CD4-positive, alpha-beta T cell treated with Interleukin-17A for 1 hour (primary cell): ENCODE measurements at regions not wholly inside any gene's neighbourhood (a gene's known extent, or its start where the extent isn't known, plus 50 kb on each side); places are given as distances from the start of the nearest gene placed in this dataset.

Experiments
- DNase-seq: peaks from one replicate; pipeline ENCODE4 v3.0.0-alpha.2; 2020

DNA sequence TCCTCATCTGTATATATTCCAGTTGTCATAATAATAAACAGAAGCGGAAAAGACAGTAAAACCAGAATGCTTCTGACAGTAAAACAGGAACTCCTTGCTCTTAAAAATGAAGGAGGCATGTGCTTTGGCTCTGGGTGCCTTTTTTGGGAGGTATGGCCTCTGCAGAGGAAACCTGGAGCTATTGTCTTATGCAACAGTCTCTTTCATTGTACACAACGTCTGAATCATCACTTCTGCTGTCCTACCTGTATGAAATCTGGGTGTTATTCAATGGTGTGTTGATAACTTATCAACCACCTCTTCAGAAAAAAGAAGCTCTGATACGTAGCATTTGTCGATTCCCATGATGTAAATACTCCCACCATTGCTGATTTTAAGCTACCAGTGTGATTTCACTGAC is 64.8 kb downstream of the CDCA7 start:
- DNase-seq = no peak

DNA sequence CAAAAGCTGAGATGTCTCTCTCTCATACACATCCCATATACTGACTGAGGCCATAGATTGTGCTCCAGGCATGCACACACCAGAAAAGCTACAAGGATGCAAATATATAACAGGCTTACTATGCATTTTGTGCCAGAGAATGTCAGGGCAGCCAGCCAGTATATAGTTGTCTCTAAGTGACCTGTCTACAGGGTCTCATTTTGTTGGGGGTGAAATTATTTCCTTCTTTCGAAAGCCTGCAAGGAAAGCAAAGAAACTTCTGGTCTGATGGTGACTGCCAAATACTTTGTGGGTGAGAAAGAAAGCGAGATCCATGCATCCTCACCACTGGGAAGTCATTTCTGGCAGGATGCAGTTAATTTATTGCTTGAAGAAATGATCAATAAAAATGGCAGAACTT is 70.2 kb downstream of the CDCA7 start:
- no peak for DNase-seq

DNA sequence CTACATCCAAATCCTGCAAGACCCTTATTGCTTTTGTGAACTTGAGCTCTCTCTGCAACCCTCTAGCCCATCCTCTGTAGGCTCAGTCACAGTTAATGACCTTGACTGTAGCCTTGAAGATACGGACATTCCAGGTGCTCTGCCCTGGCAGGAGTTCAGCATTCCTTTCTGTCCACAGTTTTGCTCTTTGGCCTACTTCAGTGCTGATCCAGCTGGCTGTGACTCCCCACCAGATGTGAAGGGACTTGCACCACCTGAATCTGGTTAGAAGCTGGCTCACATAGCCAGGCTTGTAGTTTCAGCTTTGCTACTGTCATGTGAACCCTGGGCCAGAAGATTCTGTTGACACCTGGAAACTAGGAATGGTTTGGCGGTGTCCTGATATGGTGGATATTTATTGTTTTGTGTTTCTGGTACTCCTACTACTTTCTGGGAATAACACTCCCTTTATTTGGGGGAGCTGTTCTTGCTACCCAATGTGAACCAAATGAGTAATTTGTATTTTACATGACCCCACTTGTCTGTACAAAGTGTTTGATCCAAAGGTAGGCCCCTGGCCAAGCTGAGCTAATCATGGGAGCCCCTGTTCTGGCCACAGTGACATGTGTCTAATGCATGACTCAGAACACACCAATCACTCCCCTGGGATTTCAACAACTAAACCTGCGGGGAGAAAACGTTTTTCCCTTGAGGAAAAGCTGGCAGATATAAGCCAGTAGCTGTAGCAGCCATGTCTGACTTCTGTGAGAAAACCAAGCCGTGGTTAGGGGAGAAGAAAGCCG is 73.4 kb downstream of the CDCA7 start:
- DNase-seq = no peak

DNA sequence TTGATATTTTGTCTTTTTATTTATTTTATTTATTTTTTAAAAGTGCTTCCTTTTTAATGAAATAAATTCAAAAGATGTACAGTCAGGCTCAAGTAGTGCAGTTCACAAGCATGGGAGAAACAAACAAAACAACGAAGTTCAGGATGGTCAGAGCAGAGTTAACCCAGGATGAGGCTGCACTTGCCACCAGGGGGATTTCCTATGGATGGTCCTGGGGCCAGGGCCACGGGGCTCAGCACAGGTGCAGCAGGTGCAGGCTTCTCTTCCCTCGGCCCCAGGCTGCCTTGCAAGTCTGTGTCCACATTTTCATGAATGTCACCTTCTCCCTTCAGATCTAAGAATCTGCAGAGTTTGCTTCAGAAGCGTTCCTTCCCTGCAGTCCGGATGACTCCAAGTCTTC is 76.5 kb downstream of the CDCA7 start:
- DNase-seq = no peak

DNA sequence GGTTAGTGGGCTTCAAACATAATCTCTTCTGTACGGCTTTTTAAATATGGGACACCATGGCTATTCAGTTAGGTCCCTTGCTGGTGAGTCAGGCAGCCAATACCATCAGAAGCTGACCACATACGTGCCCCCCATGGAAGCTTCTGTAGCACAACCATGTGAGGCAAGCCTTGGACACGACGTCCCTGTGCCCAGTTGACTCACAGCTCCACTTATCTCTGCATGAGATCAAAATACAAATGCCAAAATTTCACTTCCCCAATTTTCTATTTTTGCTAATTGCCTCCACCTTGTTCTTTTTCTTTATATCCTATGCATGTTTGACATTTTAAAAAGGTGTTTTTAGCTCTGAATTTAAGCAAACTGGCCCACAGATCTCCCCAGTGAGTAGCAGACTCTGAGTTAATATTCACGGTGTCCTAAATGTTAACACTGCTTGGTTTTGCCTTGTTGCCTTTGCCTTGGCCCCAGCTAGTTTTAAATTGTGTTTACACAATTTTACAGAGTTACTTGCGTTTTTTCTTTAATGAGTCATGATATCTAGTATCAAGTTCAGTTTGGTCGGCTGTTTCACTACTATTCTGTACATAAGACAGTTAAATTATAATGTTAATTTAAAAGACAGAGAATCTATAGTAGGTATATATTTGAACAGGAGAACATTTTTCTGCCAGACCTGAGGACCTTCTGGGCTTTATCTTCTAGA is 77.5 kb downstream of the CDCA7 start:
- DNase-seq = no peak

DNA sequence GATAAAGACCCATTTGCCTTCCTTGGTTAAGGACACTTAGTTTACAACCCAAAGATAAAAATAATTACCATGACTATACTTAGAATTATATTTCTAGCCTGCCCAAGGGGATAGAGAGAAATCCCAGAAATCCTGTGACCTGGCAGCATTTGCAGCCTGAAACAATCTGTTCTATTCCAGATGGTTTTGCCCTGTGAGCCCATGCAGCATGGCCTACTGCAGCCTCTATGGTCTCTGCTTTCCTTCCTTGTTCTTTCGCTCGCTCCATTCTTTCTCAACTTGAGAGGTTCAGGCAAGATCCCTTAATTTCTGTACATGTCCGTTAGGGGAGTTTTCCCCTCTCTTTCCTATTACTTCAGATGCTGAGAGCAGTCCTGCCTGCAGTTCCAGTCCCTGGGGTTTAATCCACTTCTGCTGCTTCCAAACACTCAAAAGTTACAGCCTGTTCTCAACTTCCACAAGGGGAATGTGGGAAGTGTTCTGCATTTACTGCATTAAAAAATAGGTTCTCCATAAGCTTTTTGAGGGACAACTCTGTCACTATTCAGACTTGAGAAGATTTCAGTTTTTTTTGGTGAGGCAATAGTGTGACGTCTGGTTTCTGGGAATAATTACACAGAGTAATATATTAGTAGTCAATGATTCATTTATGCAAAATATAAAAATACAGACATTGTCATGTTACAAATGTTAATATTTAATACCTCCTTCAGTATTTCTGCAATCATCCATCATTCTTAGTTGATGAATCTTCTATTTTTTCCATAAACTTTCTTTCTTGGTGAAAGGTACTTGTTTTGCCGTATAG is 80.3 kb downstream of the CDCA7 start:
- DNase-seq = no peak

DNA sequence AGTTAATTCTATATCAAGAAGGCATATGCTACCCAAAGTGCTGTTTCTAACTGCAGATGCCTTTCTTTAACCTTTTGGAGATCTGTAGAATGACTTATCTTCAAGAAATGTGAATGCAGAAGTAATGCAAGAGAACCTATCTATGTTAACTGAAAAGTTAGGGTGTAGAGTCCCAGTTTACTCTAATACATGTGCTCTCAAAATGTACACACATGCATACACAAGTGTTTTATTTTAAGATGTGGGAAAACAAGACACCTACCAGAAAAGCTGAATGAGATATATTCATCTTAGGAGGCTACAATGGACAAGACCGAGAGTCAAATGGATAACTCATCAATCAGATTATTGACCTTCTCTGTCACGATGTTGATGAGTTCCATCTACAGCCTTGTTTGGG is 80.9 kb downstream of the CDCA7 start:
- no peak for DNase-seq

DNA sequence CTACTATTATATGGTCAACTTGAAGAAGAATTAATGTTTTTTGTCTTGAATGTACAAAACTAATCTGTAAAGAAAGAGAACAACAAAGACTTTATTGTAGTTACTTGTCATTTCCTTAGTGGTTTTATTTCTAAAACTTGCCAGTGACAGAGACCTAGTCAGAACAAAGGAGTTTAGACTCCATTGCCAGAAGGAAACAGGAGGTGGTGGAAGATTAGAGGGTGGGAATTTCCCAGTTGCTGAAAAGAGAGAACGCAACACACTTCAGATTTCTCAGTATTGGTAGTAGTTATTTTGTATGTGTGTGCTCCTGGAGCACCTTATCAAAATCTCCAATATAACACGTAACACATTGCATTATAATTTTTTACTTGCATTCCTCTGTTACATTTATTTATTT is 81.4 kb downstream of the CDCA7 start:
- no peak for DNase-seq

DNA sequence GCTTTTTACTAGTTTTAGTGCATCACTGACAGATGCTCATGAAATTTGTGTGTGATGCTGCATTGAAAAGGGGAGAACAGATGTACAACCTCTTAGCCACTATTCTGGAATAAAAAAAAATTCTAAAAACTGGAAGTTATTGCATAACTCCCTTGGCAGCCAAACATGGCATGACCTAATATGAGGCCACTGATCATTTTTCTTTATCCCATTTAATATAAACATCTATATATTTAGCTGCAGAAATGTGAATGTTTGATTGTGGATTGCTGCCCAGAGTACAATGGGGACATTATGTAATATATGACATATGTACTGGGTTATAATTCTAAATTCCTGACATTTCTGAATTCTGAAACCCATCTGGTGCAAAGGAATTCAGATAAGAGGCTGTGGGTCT is 86.5 kb downstream of the CDCA7 start:
- DNase-seq = no peak

DNA sequence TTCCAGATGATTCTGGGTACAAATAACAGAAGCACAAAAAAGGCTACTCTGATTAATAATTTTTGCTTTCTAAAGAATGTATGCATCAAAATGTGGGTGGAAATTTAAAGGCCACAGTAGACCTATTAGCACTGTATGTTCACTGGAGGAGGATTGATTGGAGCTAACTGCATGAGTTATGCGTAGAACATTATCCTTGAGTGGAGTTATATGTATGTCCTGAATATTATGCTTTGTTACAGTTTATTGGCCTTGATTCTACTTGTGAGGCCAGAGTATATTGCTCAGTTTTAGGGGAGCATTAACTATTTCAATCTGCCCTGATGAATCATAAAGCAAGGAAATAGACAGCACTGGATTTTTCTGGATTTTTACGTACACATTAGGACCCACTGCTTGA is 87.9 kb downstream of the CDCA7 start:
- DNase-seq = no peak

DNA sequence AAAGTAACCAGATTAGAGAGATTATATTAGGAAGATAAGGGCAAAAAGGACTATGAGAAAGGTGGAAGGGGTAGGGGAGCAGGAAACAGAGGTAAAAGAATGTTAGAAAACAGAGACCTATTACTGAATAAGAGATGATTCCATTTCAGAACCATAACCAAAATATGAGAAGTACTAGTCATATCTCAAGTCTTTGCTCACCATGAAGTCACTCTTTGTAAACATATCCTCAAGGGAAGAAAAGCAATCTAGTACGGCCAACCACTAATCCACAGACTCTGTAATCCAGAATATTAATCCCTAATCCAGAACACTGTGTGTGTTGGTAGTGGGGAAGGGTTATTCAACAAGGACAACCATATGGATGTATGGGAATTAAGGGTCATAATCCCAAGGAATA is 92.0 kb downstream of the CDCA7 start:
- no peak for DNase-seq

DNA sequence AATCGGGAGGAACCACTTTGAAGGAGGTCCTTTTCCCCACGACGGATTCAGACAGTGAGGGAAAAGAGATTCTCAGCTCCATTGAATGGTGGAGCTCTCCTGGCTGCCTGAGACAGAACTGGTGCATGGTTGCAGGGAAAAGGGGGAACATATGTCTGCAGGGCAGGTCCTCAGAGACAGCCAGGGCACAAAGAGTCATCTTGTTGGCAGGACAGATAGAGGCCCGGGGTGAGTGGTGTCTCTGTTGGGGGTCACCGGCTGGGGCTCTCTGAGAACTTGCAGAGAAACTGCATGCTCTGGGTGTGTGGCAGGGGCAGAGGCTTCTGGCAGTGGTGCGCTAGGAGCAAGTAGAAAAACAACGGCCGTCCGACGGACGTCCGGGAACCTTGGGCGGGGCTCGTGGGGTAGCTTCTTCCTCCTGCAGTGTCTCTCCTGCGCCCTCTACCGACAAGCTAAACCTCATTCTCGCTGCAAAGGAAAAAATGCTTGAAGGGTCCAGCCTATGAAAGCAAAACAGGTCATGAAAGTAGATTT is 94.3 kb downstream of the CDCA7 start:
- peak; percentile 66 for DNase-seq

DNA sequence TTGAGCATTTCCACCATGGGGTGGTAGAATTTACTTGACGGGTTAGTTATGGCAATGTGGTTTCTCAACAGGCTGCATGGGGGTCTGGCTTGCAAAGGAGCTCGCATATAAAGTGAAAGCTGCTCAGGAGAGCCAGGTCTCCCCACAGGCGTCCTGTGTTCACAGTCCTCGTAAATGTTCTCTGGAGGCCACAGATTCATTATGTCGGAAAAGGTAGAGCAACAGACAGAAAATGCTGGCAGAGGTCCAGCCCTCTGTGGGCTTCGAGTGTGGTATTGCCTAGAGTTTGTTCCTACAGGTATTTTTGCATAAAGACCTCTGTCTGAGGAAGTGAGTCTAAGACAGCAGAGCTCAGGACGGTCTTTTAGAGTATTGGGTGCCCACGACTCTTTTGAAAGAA is 96.4 kb downstream of the CDCA7 start:
- DNase-seq = no peak

DNA sequence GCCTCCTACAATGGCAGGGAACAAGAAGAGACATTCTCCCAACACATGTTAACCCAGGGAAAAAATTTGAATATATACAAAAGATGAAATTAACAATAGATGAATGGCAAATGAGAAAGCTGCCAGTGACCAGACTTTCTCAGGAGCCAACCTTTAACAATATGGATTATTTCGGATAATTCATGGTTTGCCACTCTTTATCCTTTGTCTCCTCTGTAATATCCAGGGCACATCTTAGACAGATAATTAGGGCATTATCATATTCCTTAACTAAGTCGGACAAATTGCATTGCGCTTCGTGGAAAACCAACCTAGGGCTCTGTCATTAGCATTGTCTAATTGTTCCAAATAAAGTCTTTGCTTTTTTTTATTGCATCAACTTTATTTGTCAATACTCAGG is 97.3 kb downstream of the CDCA7 start:
- no peak for DNase-seq

DNA sequence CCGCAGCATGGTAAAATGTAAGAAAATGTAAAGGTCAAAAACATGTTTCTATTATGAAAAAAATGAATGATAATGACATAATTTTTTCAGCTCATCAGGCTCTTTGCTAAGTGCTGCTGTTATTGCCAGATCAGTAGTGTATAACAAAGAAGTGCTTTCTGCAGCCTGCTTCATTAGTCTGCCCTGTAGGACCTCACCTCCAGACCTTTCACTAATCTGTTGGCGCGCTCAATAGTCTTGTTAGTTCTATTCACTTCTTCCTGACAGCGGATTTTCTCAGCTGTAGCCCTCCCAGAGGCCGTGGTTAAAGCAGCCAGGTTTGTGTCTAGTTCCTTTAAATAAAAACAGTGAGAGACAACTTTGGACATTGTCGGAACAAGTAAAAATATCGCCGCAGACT is 97.7 kb downstream of the CDCA7 start:
- DNase-seq = no peak

DNA sequence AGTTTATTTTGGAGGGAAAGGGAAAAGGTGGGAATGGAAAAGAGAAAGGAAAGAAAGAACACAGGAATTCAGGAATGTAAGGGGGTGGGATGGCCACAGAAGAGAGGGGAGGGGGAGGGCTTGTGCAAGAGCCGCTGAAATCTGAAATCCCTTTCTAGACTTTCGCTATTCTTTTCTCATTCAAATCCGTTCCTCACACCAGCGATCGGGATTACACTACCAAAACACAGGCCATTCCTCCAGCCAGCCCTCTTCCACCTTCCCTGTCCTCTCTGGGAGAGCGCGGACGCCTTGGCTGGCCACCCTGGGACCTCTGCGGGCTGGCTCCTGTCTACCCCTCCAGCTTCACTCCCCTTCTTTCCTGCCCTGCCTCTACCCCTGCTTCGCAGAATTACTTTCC is 102.3 kb downstream of the CDCA7 start:
- no peak for DNase-seq

DNA sequence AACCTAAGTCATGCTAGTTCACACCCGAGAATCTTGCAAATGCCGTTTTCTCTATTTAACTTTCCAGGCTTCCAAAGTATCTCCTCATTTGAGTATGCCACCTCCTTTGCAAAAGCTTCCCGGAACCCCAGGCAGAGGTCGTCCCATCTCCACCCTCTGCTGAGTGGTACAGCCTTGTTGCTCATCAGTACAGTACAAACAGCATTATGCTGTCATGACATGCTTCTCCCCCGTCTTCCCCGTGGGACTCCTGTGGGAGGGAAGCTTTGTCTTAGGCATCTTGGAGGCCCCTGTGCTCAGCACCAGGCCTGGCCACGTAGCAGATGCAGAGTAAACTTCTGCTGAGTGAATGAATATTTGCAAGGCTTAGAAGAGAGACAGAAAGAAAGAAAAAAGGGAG is 102.7 kb downstream of the CDCA7 start:
- DNase-seq = no peak

DNA sequence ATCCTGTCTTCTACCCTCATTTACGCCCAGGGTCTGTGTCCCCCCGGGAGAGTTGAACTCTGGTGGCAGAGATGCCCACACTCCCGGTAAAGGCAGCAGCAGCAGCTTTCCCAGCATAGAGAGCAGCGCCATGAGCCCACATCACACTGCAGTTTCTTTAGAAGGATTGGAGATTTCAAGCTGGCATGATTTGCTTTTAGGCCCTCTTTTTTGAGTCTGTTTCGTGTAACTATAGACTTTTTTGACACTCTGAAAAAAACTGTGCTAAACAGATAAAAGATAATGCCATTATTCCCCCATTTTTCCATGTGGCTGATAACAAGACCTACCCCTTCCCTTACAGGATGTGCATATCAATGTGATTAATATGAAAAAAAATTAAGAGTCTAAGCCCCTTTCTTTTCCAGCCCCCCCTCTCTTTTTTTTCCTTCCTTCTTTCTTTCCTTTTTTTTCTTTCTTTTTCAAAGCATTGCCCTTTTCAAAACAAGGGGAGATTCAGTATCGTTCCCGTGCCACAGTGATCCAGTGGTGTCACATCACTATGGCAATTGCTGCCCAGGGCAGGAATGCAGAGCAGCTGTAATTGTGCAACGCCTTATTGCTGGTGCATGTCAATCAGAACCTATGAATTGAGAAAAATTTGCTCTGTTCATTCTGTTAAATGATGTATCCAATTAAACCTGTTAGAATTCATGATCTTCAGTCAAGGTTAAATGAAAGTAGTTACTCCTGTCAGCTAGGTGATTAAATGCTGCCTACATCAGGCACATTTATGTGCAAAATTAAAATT is 104.5 kb downstream of the CDCA7 start:
- DNase-seq = no peak

DNA sequence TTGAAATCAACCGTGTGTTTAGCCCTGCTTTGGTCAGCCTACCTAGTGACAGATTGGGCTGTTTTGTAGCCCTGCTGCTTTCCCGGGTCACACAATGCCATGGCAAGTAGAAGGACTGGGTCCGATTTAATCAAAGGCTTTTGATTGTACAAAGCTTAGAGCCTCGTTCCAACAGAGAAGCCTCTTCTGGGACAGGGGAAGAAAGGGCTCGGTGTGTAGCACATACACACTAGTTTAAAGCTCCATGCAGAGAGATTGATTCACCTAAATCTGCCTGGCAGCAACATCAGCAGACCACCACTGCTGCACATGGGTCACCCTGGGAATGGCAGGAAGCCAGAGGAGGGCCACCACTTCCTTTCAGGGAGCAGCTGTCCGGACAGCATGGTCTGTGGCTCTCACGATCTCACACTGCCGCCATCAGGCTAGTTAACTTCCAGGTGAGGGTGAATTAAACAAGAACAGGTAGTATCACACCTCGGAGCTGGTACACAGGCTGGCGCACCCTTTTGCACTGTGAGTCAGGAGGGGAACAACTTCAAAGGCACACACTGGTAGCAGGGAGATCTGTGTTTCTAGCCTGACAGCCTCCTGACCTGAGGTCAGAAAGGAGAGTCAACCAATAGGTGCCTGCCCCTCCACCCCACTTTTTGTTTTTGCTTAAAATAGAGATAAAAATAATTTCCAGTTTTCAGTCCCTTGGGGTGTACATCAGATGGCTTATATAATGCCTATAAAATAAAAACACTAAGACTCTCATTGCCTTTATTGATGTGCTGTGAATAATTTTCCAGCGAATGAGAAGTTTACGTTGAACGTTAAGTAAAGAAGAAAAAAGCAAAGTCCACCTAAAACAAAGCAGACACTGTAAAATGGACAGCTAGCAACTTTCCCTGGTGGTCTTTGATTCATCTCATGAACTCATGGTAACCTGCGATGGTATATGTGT is 108.5 kb downstream of the CDCA7 start:
- DNase-seq = no peak

DNA sequence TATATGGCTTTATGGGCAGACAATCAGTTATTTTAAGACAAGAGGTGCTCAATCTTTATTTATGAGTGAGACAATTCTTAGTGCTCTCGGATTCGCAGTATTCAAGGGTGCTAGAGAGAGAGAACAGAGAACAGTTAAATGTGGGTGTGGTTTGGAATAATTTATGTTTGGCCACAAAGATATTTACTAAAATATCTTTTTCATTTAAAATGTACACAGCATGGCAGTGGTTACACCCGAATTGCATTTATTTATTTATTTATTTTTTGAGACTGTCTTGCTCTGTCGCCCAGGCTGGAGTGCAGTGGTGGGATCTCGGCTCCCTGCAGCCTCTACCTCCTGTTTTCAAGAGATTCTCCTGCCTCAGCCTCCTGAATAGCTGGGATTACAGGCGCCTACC is 109.2 kb downstream of the CDCA7 start:
- no peak for DNase-seq

DNA sequence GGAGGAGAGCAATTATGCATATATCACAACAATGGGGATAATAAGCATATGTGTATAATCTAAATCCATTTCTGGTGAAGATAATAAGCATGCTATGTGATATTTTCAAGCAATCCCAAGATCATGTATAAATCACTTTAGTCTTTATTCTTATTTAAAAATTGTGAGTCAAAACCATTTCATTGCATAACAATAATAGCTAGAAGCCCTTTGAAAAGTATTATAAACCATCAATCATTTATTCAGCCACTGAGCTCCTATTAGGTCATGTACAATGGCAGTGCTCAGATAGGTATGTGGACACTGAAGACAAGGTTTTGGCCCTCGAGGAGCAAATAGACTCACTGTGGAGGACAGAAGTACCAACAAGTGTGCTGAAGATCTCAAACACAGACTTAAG is 113.1 kb downstream of the CDCA7 start:
- no peak for DNase-seq
